CD4-positive, alpha-beta memory T cell (primary cell): ENCODE measurements at regions not wholly inside any gene's neighbourhood (a gene's known extent, or its start where the extent isn't known, plus 50 kb on each side); places are given as distances from the start of the nearest gene placed in this dataset.
"Not testable (repeated sequence)": the region's sequence is repeated elsewhere in the genome, so short reads cannot be mapped to it uniquely, and the experiment has no call there.

Source experiments
- CTCF ChIA-PET: fragments of 350-600 bp; sonication (Branson Sonifier 250); formaldehyde crosslinking; loops from one replicate; lab custom pipeline; 2021; ENCODE audit warnings: inconsistent platforms; ENCODE audit not compliant: partially characterized antibody; lab: Charles Lee
- POLR2A ChIA-PET: fragments of 350-600 bp; sonication (Branson Sonifier 250); formaldehyde crosslinking; loops from one replicate; lab custom pipeline; 2021; ENCODE audit not compliant: partially characterized antibody; lab: Charles Lee
- DNase-seq, 5 donors: peaks; one replicate each; pipeline versions ENCODE4 v3.0.0 to v3.0.0-alpha.2; 2020 to 2022; ENCODE audit warnings: mixed read lengths in 1 of 5
- H3K27ac ChIP-seq: one replicate; pipeline ENCODE4 v1.7.0; 2013; ENCODE audit warnings: low read depth, low read length
- H3K27me3 ChIP-seq: 2 replicates; pipeline ENCODE4 v1.7.0; 2013; ENCODE audit warnings: mild to moderate bottlenecking, low read length, moderate library complexity; ENCODE audit not compliant: insufficient read depth
- H3K36me3 ChIP-seq: 2 replicates; pipeline ENCODE4 v1.7.0; 2013; ENCODE audit warnings: mild to moderate bottlenecking, low read length, moderate library complexity; ENCODE audit not compliant: insufficient read depth
- H3K4me1 ChIP-seq: 2 replicates; pipeline ENCODE4 v1.7.0; 2013; ENCODE audit warnings: mild to moderate bottlenecking, low read length, moderate library complexity; ENCODE audit not compliant: insufficient read depth
- H3K4me3 ChIP-seq, 2 donors: one replicate each; pipeline ENCODE4 v1.7.0; 2013; ENCODE audit warnings: low read length in 2 of 2, mild to moderate bottlenecking in 1 of 2
- H3K9me3 ChIP-seq, 2 donors: one replicate each; pipeline ENCODE4 v1.7.0; 2013; ENCODE audit warnings: low read length in 2 of 2, control low read depth in 1 of 2; ENCODE audit not compliant: control insufficient read depth in 1 of 2
- H3K27ac Mint-ChIP-seq, 7 donors: one replicate each; pipeline ENCODE4 v1.8.0; 2020 to 2021; ENCODE audit warnings: mixed read lengths in 7 of 7, mild to moderate bottlenecking in 6 of 7, inconsistent platforms in 3 of 7, moderate library complexity in 3 of 7
- H3K27me3 Mint-ChIP-seq, 2 donors: one replicate each; pipeline ENCODE4 v1.8.0; 2020 to 2021; ENCODE audit warnings: mixed read lengths in 2 of 2
- H3K36me3 Mint-ChIP-seq, 2 donors: one replicate each; pipeline ENCODE4 v1.8.0; 2020 to 2021; ENCODE audit warnings: mixed read lengths in 2 of 2, inconsistent platforms in 1 of 2, mild to moderate bottlenecking in 1 of 2
- H3K4me1 Mint-ChIP-seq, 4 donors: one replicate each; pipeline ENCODE4 v1.8.0; 2020 to 2021; ENCODE audit warnings: mixed read lengths in 4 of 4, mild to moderate bottlenecking in 1 of 4
- H3K4me3 Mint-ChIP-seq, 8 donors: one replicate each; pipeline ENCODE4 v1.8.0; 2020 to 2021; ENCODE audit warnings: mixed read lengths in 8 of 8, mild to moderate bottlenecking in 7 of 8, moderate library complexity in 6 of 8, inconsistent platforms in 3 of 8
- H3K9me3 Mint-ChIP-seq, 8 donors: one replicate each; pipeline ENCODE4 v1.8.0; 2020 to 2021; ENCODE audit warnings: mixed read lengths in 8 of 8, mild to moderate bottlenecking in 5 of 8, inconsistent platforms in 3 of 8, moderate library complexity in 1 of 8
- intact Hi-C: fragments of 100-400 bp; cut with micrococcal nuclease; formaldehyde crosslinking; loops from one replicate; pipeline ENCODE4 v1.15.1; 2023

GRCh38 chr15:20473465-20473864 lies 68.1 kb downstream of the GOLGA6L6 start:
- H3K27me3 ChIP-seq, POLR2A ChIA-PET, H3K4me3 ChIP-seq, H3K4me1 Mint-ChIP-seq, H3K27ac Mint-ChIP-seq, H3K9me3 Mint-ChIP-seq, H3K36me3 ChIP-seq, H3K4me3 Mint-ChIP-seq, H3K27me3 Mint-ChIP-seq, H3K27ac ChIP-seq, intact Hi-C loops, H3K4me1 ChIP-seq, DNase-seq, H3K9me3 ChIP-seq, H3K36me3 Mint-ChIP-seq, CTCF ChIA-PET: not testable (repeated sequence)

- H3K27ac Mint-ChIP-seq, H3K4me1 ChIP-seq, H3K27me3 Mint-ChIP-seq, H3K27me3 ChIP-seq, H3K36me3 ChIP-seq, POLR2A ChIA-PET, H3K4me1 Mint-ChIP-seq, H3K9me3 Mint-ChIP-seq, H3K36me3 Mint-ChIP-seq, intact Hi-C loops, DNase-seq, H3K4me3 ChIP-seq, H3K9me3 ChIP-seq, H3K27ac ChIP-seq, H3K4me3 Mint-ChIP-seq, CTCF ChIA-PET: not testable (repeated sequence)
Measured at GRCh38 chr15:20472983-20473382, 68.6 kb downstream of the GOLGA6L6 start.

- H3K36me3 ChIP-seq, H3K27ac ChIP-seq, H3K36me3 Mint-ChIP-seq, POLR2A ChIA-PET, intact Hi-C loops, H3K9me3 Mint-ChIP-seq, H3K9me3 ChIP-seq, H3K27me3 ChIP-seq, DNase-seq, H3K4me1 ChIP-seq, H3K27me3 Mint-ChIP-seq, H3K4me3 ChIP-seq, CTCF ChIA-PET, H3K4me1 Mint-ChIP-seq, H3K27ac Mint-ChIP-seq, H3K4me3 Mint-ChIP-seq: not testable (repeated sequence)
Measured at GRCh38 chr15:20470810-20471209, 70.8 kb downstream of the GOLGA6L6 start.

- H3K4me1 ChIP-seq, H3K9me3 Mint-ChIP-seq, H3K4me3 ChIP-seq, H3K9me3 ChIP-seq, POLR2A ChIA-PET, intact Hi-C loops, H3K4me3 Mint-ChIP-seq, H3K27ac Mint-ChIP-seq, H3K27me3 Mint-ChIP-seq, H3K27ac ChIP-seq, H3K36me3 ChIP-seq, DNase-seq, H3K27me3 ChIP-seq, CTCF ChIA-PET, H3K36me3 Mint-ChIP-seq, H3K4me1 Mint-ChIP-seq: not testable (repeated sequence)
Measured at GRCh38 chr15:20441138-20441537, 100.5 kb downstream of the GOLGA6L6 start.

GRCh38 chr15:20440390-20440789 lies 101.2 kb downstream of the GOLGA6L6 start:
- H3K27ac ChIP-seq, H3K27ac Mint-ChIP-seq, H3K9me3 ChIP-seq, H3K27me3 ChIP-seq, CTCF ChIA-PET, H3K4me1 ChIP-seq, H3K4me3 ChIP-seq, H3K4me3 Mint-ChIP-seq, intact Hi-C loops, H3K36me3 ChIP-seq, H3K36me3 Mint-ChIP-seq, H3K9me3 Mint-ChIP-seq, DNase-seq, H3K4me1 Mint-ChIP-seq, H3K27me3 Mint-ChIP-seq, POLR2A ChIA-PET: not testable (repeated sequence)

- H3K27ac Mint-ChIP-seq, H3K27ac ChIP-seq, H3K27me3 ChIP-seq, POLR2A ChIA-PET, H3K4me3 Mint-ChIP-seq, intact Hi-C loops, H3K4me1 ChIP-seq, H3K36me3 Mint-ChIP-seq, DNase-seq, H3K4me1 Mint-ChIP-seq, H3K9me3 ChIP-seq, H3K36me3 ChIP-seq, H3K4me3 ChIP-seq, H3K27me3 Mint-ChIP-seq, H3K9me3 Mint-ChIP-seq, CTCF ChIA-PET: not testable (repeated sequence)
Measured at GRCh38 chr15:20439111-20439510, 102.5 kb downstream of the GOLGA6L6 start.

- H3K4me1 ChIP-seq, H3K36me3 ChIP-seq, H3K4me1 Mint-ChIP-seq, H3K4me3 ChIP-seq, CTCF ChIA-PET, H3K9me3 ChIP-seq, H3K27me3 Mint-ChIP-seq, H3K27ac Mint-ChIP-seq, POLR2A ChIA-PET, H3K27ac ChIP-seq, H3K4me3 Mint-ChIP-seq, DNase-seq, H3K9me3 Mint-ChIP-seq, H3K27me3 ChIP-seq, intact Hi-C loops, H3K36me3 Mint-ChIP-seq: not testable (repeated sequence)
Measured at GRCh38 chr15:20438255-20438654, 103.3 kb downstream of the GOLGA6L6 start.

- H3K4me3 ChIP-seq, H3K4me1 Mint-ChIP-seq, H3K27me3 Mint-ChIP-seq, H3K27ac ChIP-seq, H3K9me3 ChIP-seq, H3K4me3 Mint-ChIP-seq, H3K36me3 ChIP-seq, H3K4me1 ChIP-seq, H3K27me3 ChIP-seq, CTCF ChIA-PET, intact Hi-C loops, H3K27ac Mint-ChIP-seq, H3K9me3 Mint-ChIP-seq, H3K36me3 Mint-ChIP-seq, DNase-seq, POLR2A ChIA-PET: not testable (repeated sequence)
Measured at GRCh38 chr15:20433468-20433867, 108.1 kb downstream of the GOLGA6L6 start.
